Cerebellar cortex (tissue), 1 donor: ENCODE measurements at regions not wholly inside any gene's neighbourhood (a gene's known extent, or its start where the extent isn't known, plus 50 kb on each side); places are given as distances from the start of the nearest gene placed in this dataset.
"Not testable (repeated sequence)": the region's sequence is repeated elsewhere in the genome, so short reads cannot be mapped to it uniquely, and the experiment has no call there.

ENCODE experiments used
- DNase-seq: peaks from one replicate; pipeline ENCODE4 v3.0.0-alpha.2; 2015; ENCODE audit warnings: low spot score

- not testable (repeated sequence) for DNase-seq
Observed at GRCh38 chr16:88265286-88265938, 117.3 kb upstream of the ZNF469 start.

- not testable (repeated sequence) for DNase-seq
Observed at GRCh38 chr16:88266036-88266435, 116.7 kb upstream of the ZNF469 start.

- not testable (repeated sequence) for DNase-seq
Observed at GRCh38 chr16:88266935-88267551, 115.7 kb upstream of the ZNF469 start.

GRCh38 chr16:88268186-88268970, 114.4 kb upstream of the ZNF469 start:
- DNase-seq, result not testable (repeated sequence)

- DNase-seq, result not testable (repeated sequence)
Observed at GRCh38 chr16:88270171-88270790, 112.5 kb upstream of the ZNF469 start.

GRCh38 chr16:88271296-88271695, 111.5 kb upstream of the ZNF469 start:
- not testable (repeated sequence) for DNase-seq

GRCh38 chr16:88271776-88272175, 111.0 kb upstream of the ZNF469 start:
- not testable (repeated sequence) for DNase-seq

- DNase-seq, result not testable (repeated sequence)
Observed at GRCh38 chr16:88272437-88272836, 110.3 kb upstream of the ZNF469 start.

- not testable (repeated sequence) for DNase-seq
Observed at GRCh38 chr16:88274126-88274750, 108.5 kb upstream of the ZNF469 start.

- DNase-seq, result no peak
Observed at GRCh38 chr16:88274847-88275246, 107.9 kb upstream of the ZNF469 start.

GRCh38 chr16:88275336-88276122, 107.2 kb upstream of the ZNF469 start:
- DNase-seq, result not testable (repeated sequence)

- DNase-seq, result not testable (repeated sequence)
Observed at GRCh38 chr16:88276123-88276588, 106.6 kb upstream of the ZNF469 start.

GRCh38 chr16:88276591-88276990, 106.2 kb upstream of the ZNF469 start:
- no peak for DNase-seq

GRCh38 chr16:88279998-88280397, 102.8 kb upstream of the ZNF469 start:
- no peak for DNase-seq

- no peak for DNase-seq
Observed at GRCh38 chr16:88281858-88282563, 100.7 kb upstream of the ZNF469 start.

- no peak for DNase-seq
Observed at GRCh38 chr16:88282564-88283395, 100.0 kb upstream of the ZNF469 start.

GRCh38 chr16:88283596-88283995, 99.2 kb upstream of the ZNF469 start:
- no peak for DNase-seq

- no peak for DNase-seq
Observed at GRCh38 chr16:88284101-88284500, 98.7 kb upstream of the ZNF469 start.
